Type B pancreatic cell (in vitro differentiated cells): ENCODE measurements at regions not wholly inside any gene's neighbourhood (a gene's known extent, or its start where the extent isn't known, plus 50 kb on each side); places are given as distances from the start of the nearest gene placed in this dataset.
"Not testable (repeated sequence)": the region's sequence is repeated elsewhere in the genome, so short reads cannot be mapped to it uniquely, and the experiment has no call there.

ENCODE experiments used
- DNase-seq: peaks from one replicate; pipeline ENCODE4 v3.0.0; 2021; ENCODE audit warnings: mixed read lengths; ENCODE audit not compliant: unreplicated experiment; ENCODE audit errors: extremely low spot score
- H3K27ac Mint-ChIP-seq: 2 replicates; pipeline ENCODE4 v1.8.0; 2021; ENCODE audit warnings: mild to moderate bottlenecking, mixed read lengths
- H3K27me3 Mint-ChIP-seq: 2 replicates; pipeline ENCODE4 v1.8.0; 2021; ENCODE audit warnings: mixed read lengths
- H3K36me3 Mint-ChIP-seq: 2 replicates; pipeline ENCODE4 v1.8.0; 2021; ENCODE audit warnings: mixed read lengths
- H3K4me1 Mint-ChIP-seq: one replicate; pipeline ENCODE4 v1.8.0; 2021; ENCODE audit warnings: mixed read lengths; ENCODE audit not compliant: unreplicated experiment
- H3K4me3 Mint-ChIP-seq: 2 replicates; pipeline ENCODE4 v1.8.0; 2021; ENCODE audit warnings: mild to moderate bottlenecking, mixed read lengths
- H3K9me3 Mint-ChIP-seq: 2 replicates; pipeline ENCODE4 v1.8.0; 2021; ENCODE audit warnings: mixed read lengths
- CTCF ChIP-seq: fragments of 200-600 bp; sonication (generic); conservative IDR thresholded peaks from 2 replicates; pipeline ENCODE4 v1.5.0; 2021; ENCODE audit warnings: antibody characterized with exemption, mild to moderate bottlenecking

GRCh38 chr20:40875116-40876085 lies 153.2 kb upstream of the TOP1 start:
- H3K36me3 Mint-ChIP-seq = no peaks in the 10 kb centered on the region
- H3K4me3 Mint-ChIP-seq = no peak overlapping the region
- H3K27ac Mint-ChIP-seq = no peak overlapping the region
- DNase-seq = no peak
- peaks cover 4% of the 10 kb centered on the region for H3K9me3 Mint-ChIP-seq
- peaks cover 7% of the 10 kb centered on the region for H3K4me1 Mint-ChIP-seq
- TF ChIP-seq CTCF = no peak
- peaks cover 3% of the 10 kb centered on the region for H3K27me3 Mint-ChIP-seq

- not testable (repeated sequence) for H3K4me1 Mint-ChIP-seq, H3K9me3 Mint-ChIP-seq, H3K27ac Mint-ChIP-seq, H3K27me3 Mint-ChIP-seq, H3K4me3 Mint-ChIP-seq, H3K36me3 Mint-ChIP-seq, DNase-seq
Measured at GRCh38 chr20:40878099-40878498, 150.5 kb upstream of the TOP1 start.

- no peak overlapping the region for H3K27ac Mint-ChIP-seq
- H3K27me3 Mint-ChIP-seq = peaks cover 14% of the 10 kb centered on the region
- peaks cover 4% of the 10 kb centered on the region for H3K9me3 Mint-ChIP-seq
- TF ChIP-seq CTCF = no peak
- DNase-seq = no peak
- no peaks in the 10 kb centered on the region for H3K36me3 Mint-ChIP-seq
- no peak overlapping the region for H3K4me3 Mint-ChIP-seq
- peaks cover under 1% of the 10 kb centered on the region for H3K4me1 Mint-ChIP-seq
Measured at GRCh38 chr20:40880063-40880728, 148.4 kb upstream of the TOP1 start.

GRCh38 chr20:40880729-40881109 lies 147.9 kb upstream of the TOP1 start:
- TF ChIP-seq CTCF = no peak
- peaks cover 14% of the 10 kb centered on the region for H3K27me3 Mint-ChIP-seq
- no peak overlapping the region for H3K27ac Mint-ChIP-seq
- H3K4me1 Mint-ChIP-seq = no peaks in the 10 kb centered on the region
- peaks cover 4% of the 10 kb centered on the region for H3K9me3 Mint-ChIP-seq
- H3K36me3 Mint-ChIP-seq = no peaks in the 10 kb centered on the region
- no peak overlapping the region for H3K4me3 Mint-ChIP-seq
- no peak for DNase-seq

- peaks cover 6% of the 10 kb centered on the region for H3K4me1 Mint-ChIP-seq
- no peak overlapping the region for H3K4me3 Mint-ChIP-seq
- peaks cover 4% of the 10 kb centered on the region for H3K9me3 Mint-ChIP-seq
- H3K27ac Mint-ChIP-seq = no peak overlapping the region
- no peaks in the 10 kb centered on the region for H3K36me3 Mint-ChIP-seq
- no peak for DNase-seq
- peaks cover 15% of the 10 kb centered on the region for H3K27me3 Mint-ChIP-seq
- TF ChIP-seq CTCF = no peak
Measured at GRCh38 chr20:40882152-40882551, 146.5 kb upstream of the TOP1 start.

GRCh38 chr20:40883097-40883496 lies 145.5 kb upstream of the TOP1 start:
- Mint-ChIP-seq H3K36me3 (no peaks in the 10 kb centered on the region), H3K4me1 (peaks cover 12% of the 10 kb centered on the region), H3K27me3 (peaks cover 17% of the 10 kb centered on the region), H3K9me3 (peaks cover 4% of the 10 kb centered on the region), H3K4me3 (no peak overlapping the region), H3K27ac (no peak overlapping the region)
- no peak for DNase-seq
- no peak for TF ChIP-seq CTCF
